IMR-90 (cell line): ENCODE measurements at regions not wholly inside any gene's neighbourhood (a gene's known extent, or its start where the extent isn't known, plus 50 kb on each side); places are given as distances from the start of the nearest gene placed in this dataset.

Experiments
- ATAC-seq: fragments of 200-7000 bp; cut with Tn5 transposase; 2 replicates; pipeline ENCODE4 v1.9.1; 2020; ENCODE audit warnings: low read depth, mild to moderate bottlenecking, moderate library complexity
- BruUV-seq: library from RNA; stranded (reverse); fragments of 400-500 nt; replicated peaks from 2 replicates; lab custom pipeline; 2021; lab: Mats Ljungman, UMichigan
- CTCF ChIA-PET: fragments of 300-600 bp; formaldehyde crosslinking; extraction: SDS; loops from one replicate; lab custom pipeline; 2021; ENCODE audit warnings: antibody characterized with exemption; lab: Yijun Ruan, JAX
- POLR2A ChIA-PET: fragments of 300-600 bp; sonication (Branson Sonifier 250); formaldehyde crosslinking; loops from one replicate; lab custom pipeline; 2022; ENCODE audit warnings: antibody characterized with exemption; ENCODE audit not compliant: unreplicated experiment; lab: Charles Lee
- DNase-seq: peaks from one replicate; pipeline ENCODE4 v3.0.0; 2013
- H2AFZ ChIP-seq: replicated peaks from 2 replicates; pipeline ENCODE3; 2013; ENCODE audit warnings: low read length, mild to moderate bottlenecking; ENCODE audit not compliant: poor library complexity
- H2AK5ac ChIP-seq: 2 replicates; pipeline ENCODE4 v1.6.1; 2013; ENCODE audit warnings: low read depth, low read length, inconsistent platforms
- H2AK9ac ChIP-seq: replicated peaks from 2 replicates; pipeline ENCODE3; 2013; ENCODE audit warnings: mild to moderate bottlenecking, low read depth, low read length, moderate library complexity; ENCODE audit not compliant: poor library complexity
- H2BK120ac ChIP-seq: 2 replicates; pipeline ENCODE4 v1.6.1; 2013; ENCODE audit warnings: low read depth, low read length, inconsistent platforms
- H2BK15ac ChIP-seq: 3 replicates; pipeline ENCODE4 v1.6.1; 2013; ENCODE audit warnings: low read depth, low read length, inconsistent platforms
- H2BK20ac ChIP-seq: 2 replicates; pipeline ENCODE4 v1.6.1; 2013; ENCODE audit warnings: low read depth, mild to moderate bottlenecking, inconsistent platforms, low read length, moderate library complexity
- H2BK5ac ChIP-seq: 2 replicates; pipeline ENCODE4 v1.6.1; 2013; ENCODE audit warnings: mild to moderate bottlenecking, low read depth, low read length, inconsistent platforms; ENCODE audit not compliant: poor library complexity, severe bottlenecking
- H3K14ac ChIP-seq: replicated peaks from 2 replicates; pipeline ENCODE4 v1.6.1; 2013; ENCODE audit warnings: low read depth, low read length, inconsistent platforms
- H3K18ac ChIP-seq: 2 replicates; pipeline ENCODE4 v1.6.1; 2013; ENCODE audit warnings: low read depth, low read length, control low read depth
- H3K23ac ChIP-seq: 2 replicates; pipeline ENCODE4 v1.6.1; 2013; ENCODE audit warnings: low read depth, low read length, inconsistent platforms
- H3K27ac ChIP-seq: 2 replicates; pipeline ENCODE4 v1.5.1; 2013; ENCODE audit warnings: mild to moderate bottlenecking, control low read depth, low read length; ENCODE audit not compliant: insufficient read depth
- H3K27me3 ChIP-seq: 2 replicates; pipeline ENCODE4 v1.6.1; 2013; ENCODE audit warnings: low read length; ENCODE audit not compliant: control insufficient read depth, insufficient read depth
- H3K36me3 ChIP-seq: 2 replicates; pipeline ENCODE4 v1.6.1; 2013; ENCODE audit warnings: low read length, mixed read lengths; ENCODE audit not compliant: control insufficient read depth, insufficient read depth
- H3K4ac ChIP-seq: 2 replicates; pipeline ENCODE4 v1.6.1; 2013; ENCODE audit warnings: low read depth, low read length, inconsistent platforms
- H3K4me1 ChIP-seq: 2 replicates; pipeline ENCODE4 v1.6.1; 2013; ENCODE audit warnings: low read length, mixed read lengths; ENCODE audit not compliant: control insufficient read depth, insufficient read depth
- H3K4me2 ChIP-seq: 2 replicates; pipeline ENCODE4 v1.6.1; 2013; ENCODE audit warnings: low read depth, mild to moderate bottlenecking, control low read depth, low read length, moderate library complexity
- H3K4me3 ChIP-seq: 2 replicates; pipeline ENCODE4 v1.5.1; 2013; ENCODE audit warnings: low read depth, mild to moderate bottlenecking, control low read depth, low read length, moderate library complexity; ENCODE audit not compliant: insufficient read depth
- H3K56ac ChIP-seq: 2 replicates; pipeline ENCODE4 v1.6.1; 2013; ENCODE audit warnings: low read length, inconsistent platforms; ENCODE audit not compliant: insufficient read depth; ENCODE audit errors: extremely low read depth
- H3K79me1 ChIP-seq, 2 experiments: 2 replicates each; pipeline ENCODE4 v1.6.1; 2013; ENCODE audit warnings: low read length in 2 of 2, inconsistent platforms in 1 of 2, low read depth in 1 of 2
- H3K9ac ChIP-seq: 2 replicates; pipeline ENCODE4 v1.6.1; 2013; ENCODE audit warnings: low read depth, low read length, control low read depth
- H3K9me1 ChIP-seq: 2 replicates; pipeline ENCODE4 v1.6.1; 2013; ENCODE audit warnings: low read length, inconsistent platforms; ENCODE audit not compliant: insufficient read depth
- H3K9me3 ChIP-seq: 2 replicates; pipeline ENCODE4 v1.6.1; 2013; ENCODE audit warnings: low read length; ENCODE audit not compliant: control insufficient read depth, insufficient read depth
- H4K20me1 ChIP-seq: 2 replicates; pipeline ENCODE4 v1.6.1; 2013; ENCODE audit warnings: low read length, inconsistent platforms; ENCODE audit not compliant: insufficient read depth
- H4K5ac ChIP-seq: 2 replicates; pipeline ENCODE4 v1.6.1; 2013; ENCODE audit warnings: mild to moderate bottlenecking, low read depth, low read length, control low read depth
- H4K8ac ChIP-seq, 2 experiments: 2 replicates each; pipeline ENCODE4 v1.6.1; 2013; ENCODE audit warnings: low read depth in 2 of 2, low read length in 2 of 2, control low read depth in 1 of 2, inconsistent platforms in 1 of 2
- H4K91ac ChIP-seq: 2 replicates; pipeline ENCODE4 v1.6.1; 2013; ENCODE audit warnings: low read depth, low read length, inconsistent platforms; ENCODE audit not compliant: insufficient read depth
- BHLHE40 ChIP-seq: fragments of 150-350 bp; IDR thresholded peaks from 2 replicates; pipeline ENCODE4 v1.6.1; 2016; ENCODE audit warnings: mild to moderate bottlenecking, low read depth, low read length
- CEBPB ChIP-seq: IDR thresholded peaks from 2 replicates; pipeline ENCODE4 v1.6.1; 2012; ENCODE audit warnings: low read depth, low read length, improper control_type of control experiment
- CHD1 ChIP-seq: IDR thresholded peaks from 2 replicates; pipeline ENCODE4 v1.6.1; 2012; ENCODE audit warnings: low read depth, low read length, improper control_type of control experiment
- CTCF ChIP-seq: conservative IDR thresholded peaks from 2 replicates; pipeline ENCODE4 v1.5.1; 2012; ENCODE audit warnings: mild to moderate bottlenecking, low read depth, low read length, improper control_type of control experiment
- FOS ChIP-seq: fragments of 150-350 bp; IDR thresholded peaks from 2 replicates; pipeline ENCODE4 v1.6.1; 2016; ENCODE audit warnings: low read depth, low read length
- MAFK ChIP-seq: IDR thresholded peaks from 2 replicates; pipeline ENCODE4 v1.6.1; 2012; ENCODE audit warnings: low read depth, low read length, improper control_type of control experiment
- MAZ ChIP-seq: IDR thresholded peaks from 2 replicates; pipeline ENCODE4 v1.6.1; 2012; ENCODE audit warnings: low read depth, mild to moderate bottlenecking, low read length, improper control_type of control experiment, moderate library complexity, borderline replicate concordance
- POLR2A ChIP-seq: IDR thresholded peaks from 2 replicates; pipeline ENCODE4 v1.6.1; 2012; ENCODE audit warnings: mild to moderate bottlenecking, low read depth, low read length
- RAD21 ChIP-seq: IDR thresholded peaks from 2 replicates; pipeline ENCODE4 v1.6.1; 2012; ENCODE audit warnings: low read length, improper control_type of control experiment
- RCOR1 ChIP-seq: IDR thresholded peaks from 2 replicates; pipeline ENCODE4 v1.6.1; 2012; ENCODE audit warnings: mild to moderate bottlenecking, low read length, improper control_type of control experiment; ENCODE audit not compliant: insufficient replicate concordance
- RFX5 ChIP-seq: IDR thresholded peaks from 2 replicates; pipeline ENCODE4 v1.8.0; 2012; ENCODE audit warnings: low read depth, mild to moderate bottlenecking, low read length, moderate library complexity
- SMC3 ChIP-seq: fragments of 150-350 bp; IDR thresholded peaks from 2 replicates; pipeline ENCODE4 v1.6.1; 2016; ENCODE audit warnings: low read depth, mild to moderate bottlenecking, antibody characterized with exemption, low read length, moderate library complexity
- WGBS, 2 experiments: methylation state at CpG; one replicate each; pipeline versions ENCODE4 v1.1.5 to v1.1.7; 2013; ENCODE audit warnings: missing lambda C conversion rate in 2 of 2; ENCODE audit not compliant: insufficient read length in 1 of 2; ENCODE audit errors: extremely low coverage in 2 of 2; 5-methylcytosine and 5-hydroxymethylcytosine counted together
- dilution Hi-C: fragments of 300-500 bp; cut with HindIII; formaldehyde crosslinking; loops from one replicate; pipeline ENCODE4 v1.14.3; 2018; ENCODE audit warnings: low sequenced_read_pairs; ENCODE audit not compliant: unreplicated experiment
- in situ Hi-C: fragments of 300-500 bp; cut with MboI; formaldehyde crosslinking; loops from 3 replicates; pipeline ENCODE4 v1.14.3; 2019; ENCODE audit warnings: low sequenced_read_pairs, inconsistent platforms, mixed read lengths
- intact Hi-C: fragments of 100-400 bp; cut with micrococcal nuclease; formaldehyde crosslinking; loops from 2 replicates; pipeline ENCODE4 v1.10.0; 2022
- TF ChIP-seq, protein P1 (sequence below): fragments of 150-350 bp; IDR thresholded peaks from 2 replicates; pipeline ENCODE4 v1.6.1; 2017; ENCODE audit warnings: mild to moderate bottlenecking, antibody characterized with exemption, low read length, low read depth

- Histone ChIP-seq H2BK15ac (no peak overlapping the region), H3K14ac (no peak overlapping the region), H3K18ac (no peak overlapping the region), H3K56ac (no peak overlapping the region), H2AK9ac (no peak overlapping the region), H2BK120ac (no peak overlapping the region), H3K9me1 (peaks cover 4% of the 10 kb centered on the region; the same call in 1 of the 2 replicates), H2AK5ac (no peak overlapping the region), H4K5ac (no peak overlapping the region), H3K4me3 (no peak overlapping the region), H3K9ac (no peak overlapping the region), H2BK20ac (no peak overlapping the region), H3K4ac (no peak overlapping the region), H2BK5ac (no peak overlapping the region), H3K27me3 (peaks cover 12% of the 10 kb centered on the region), H4K91ac (no peak overlapping the region), H3K4me1 (no peaks in the 10 kb centered on the region), H2AFZ (no peak overlapping the region), H3K27ac (no peak overlapping the region), H3K9me3 (peaks cover 9% of the 10 kb centered on the region), H3K23ac (no peak overlapping the region), H4K20me1 (no peaks in the 10 kb centered on the region), H3K4me2 (no peak overlapping the region), H4K8ac (no peak overlapping the region), H3K36me3 (no peaks in the 10 kb centered on the region), H3K79me1 (no peaks in the 10 kb centered on the region; a peak in 1 of 4 replicates)
- 93% methylated on average over 2 of the region's 4 CpGs; no CpG with 5 or more reads in 1 of the 2 experiments for whole genome bisulfite sequencing, 2 experiments
- dilution Hi-C loops, result no loop called here
- ChIA-PET CTCF (no interaction called here), POLR2A (no interaction called here)
- in situ Hi-C loops, result no loop called here
- intact Hi-C loops, result no loop called here
- ATAC-seq, result no peak
- no peak for TF ChIP-seq CEBPB
- no peak for TF ChIP-seq RFX5
- TF ChIP-seq CTCF, result no peak
- no peak for TF ChIP-seq POLR2A
- TF ChIP-seq RAD21, result no peak
- TF ChIP-seq FOS, result no peak
- no peak for TF ChIP-seq RCOR1
- no peak for TF ChIP-seq MAZ
- no peak for TF ChIP-seq SMC3
- TF ChIP-seq, protein P1, sequence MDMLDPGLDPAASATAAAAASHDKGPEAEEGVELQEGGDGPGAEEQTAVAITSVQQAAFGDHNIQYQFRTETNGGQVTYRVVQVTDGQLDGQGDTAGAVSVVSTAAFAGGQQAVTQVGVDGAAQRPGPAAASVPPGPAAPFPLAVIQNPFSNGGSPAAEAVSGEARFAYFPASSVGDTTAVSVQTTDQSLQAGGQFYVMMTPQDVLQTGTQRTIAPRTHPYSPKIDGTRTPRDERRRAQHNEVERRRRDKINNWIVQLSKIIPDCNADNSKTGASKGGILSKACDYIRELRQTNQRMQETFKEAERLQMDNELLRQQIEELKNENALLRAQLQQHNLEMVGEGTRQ, result no peak
- no peak for TF ChIP-seq CHD1
- TF ChIP-seq MAFK, result no peak
- TF ChIP-seq BHLHE40, result no peak
- DNase-seq, result no peak
- BruUV-seq, result no TSS peak
Observed at GRCh38 chr2:85956646-85957039, 67.9 kb upstream of the ST3GAL5 start.
